ENCODE measurements at regions not wholly inside any gene's neighbourhood (a gene's known extent, or its start where the extent isn't known, plus 50 kb on each side); places are given as distances from the start of the nearest gene placed in this dataset.

DNA sequence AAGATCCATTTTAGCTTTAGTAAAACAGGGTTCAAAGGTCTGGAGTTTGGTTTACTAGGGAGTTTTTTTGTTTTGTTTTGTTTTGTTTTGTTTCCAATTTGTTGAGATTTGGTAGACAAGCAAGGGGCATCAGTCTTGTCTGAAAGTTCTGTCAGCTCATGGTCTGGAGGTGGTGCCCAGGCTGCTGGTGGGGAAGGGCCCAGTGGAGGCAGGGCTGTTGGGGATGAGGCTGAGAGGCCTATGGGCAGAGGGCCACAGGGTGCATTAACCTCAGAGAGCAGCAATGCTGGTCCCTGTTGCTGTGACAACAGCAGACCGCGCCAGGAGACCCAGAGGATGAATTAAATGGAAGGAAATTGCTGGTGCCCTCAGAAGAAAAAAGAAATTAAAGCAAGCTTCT lies 174.5 kb downstream of the FGF1 start:
- H3K27me3 ChIP-seq (ENCODE audit: insufficient read depth, low read depth, low read length) = no peaks in the 10 kb centered on the region
- H3K9ac ChIP-seq (ENCODE audit: low read length) = no peak overlapping the region
- no peak overlapping the region for H3K4me3 ChIP-seq (ENCODE audit: low read length)
- no peaks in the 10 kb centered on the region for H3K36me3 ChIP-seq (ENCODE audit: insufficient read depth, low read length)
- no peak overlapping the region for H3K4me2 ChIP-seq (ENCODE audit: low read length)
- no peaks in the 10 kb centered on the region for H3K9me3 ChIP-seq (ENCODE audit: low read length)
- no peaks in the 10 kb centered on the region for H3K9me2 ChIP-seq (ENCODE audit: insufficient read depth, low read length)
- H3F3A ChIP-seq (ENCODE audit: insufficient read depth, low read length, poor library complexity, severe bottlenecking) = no peaks in the 10 kb centered on the region
- H2AFZ ChIP-seq (ENCODE audit: low read depth, low read length) = no peak overlapping the region
- no peaks in the 10 kb centered on the region for H4K20me1 ChIP-seq (ENCODE audit: insufficient read depth)
- TF ChIP-seq TAF1 (IDR thresholded peaks at IDR 0.05; ENCODE audit: low read depth) (no peak), POLR2AphosphoS5 (IDR thresholded peaks at IDR 0.05) (no peak), EZH2 (IDR thresholded peaks at IDR 0.05; ENCODE audit: borderline replicate concordance, insufficient read depth, low read length, poor library complexity, severe bottlenecking) (no peak), RAD21 (conservative IDR thresholded peaks at IDR 0.05) (no peak), MXI1 (conservative IDR thresholded peaks at IDR 0.05; ENCODE audit: poor library complexity, severe bottlenecking) (no peak), SMC3 (conservative IDR thresholded peaks at IDR 0.05; ENCODE audit: poor library complexity) (no peak), EP300 (conservative IDR thresholded peaks at IDR 0.05; ENCODE audit: poor library complexity, severe bottlenecking) (no peak)
- TF ChIP-seq, protein P1, sequence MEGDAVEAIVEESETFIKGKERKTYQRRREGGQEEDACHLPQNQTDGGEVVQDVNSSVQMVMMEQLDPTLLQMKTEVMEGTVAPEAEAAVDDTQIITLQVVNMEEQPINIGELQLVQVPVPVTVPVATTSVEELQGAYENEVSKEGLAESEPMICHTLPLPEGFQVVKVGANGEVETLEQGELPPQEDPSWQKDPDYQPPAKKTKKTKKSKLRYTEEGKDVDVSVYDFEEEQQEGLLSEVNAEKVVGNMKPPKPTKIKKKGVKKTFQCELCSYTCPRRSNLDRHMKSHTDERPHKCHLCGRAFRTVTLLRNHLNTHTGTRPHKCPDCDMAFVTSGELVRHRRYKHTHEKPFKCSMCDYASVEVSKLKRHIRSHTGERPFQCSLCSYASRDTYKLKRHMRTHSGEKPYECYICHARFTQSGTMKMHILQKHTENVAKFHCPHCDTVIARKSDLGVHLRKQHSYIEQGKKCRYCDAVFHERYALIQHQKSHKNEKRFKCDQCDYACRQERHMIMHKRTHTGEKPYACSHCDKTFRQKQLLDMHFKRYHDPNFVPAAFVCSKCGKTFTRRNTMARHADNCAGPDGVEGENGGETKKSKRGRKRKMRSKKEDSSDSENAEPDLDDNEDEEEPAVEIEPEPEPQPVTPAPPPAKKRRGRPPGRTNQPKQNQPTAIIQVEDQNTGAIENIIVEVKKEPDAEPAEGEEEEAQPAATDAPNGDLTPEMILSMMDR (IDR thresholded peaks at IDR 0.05; ENCODE audit: poor library complexity, severe bottlenecking) = no peak
- TF ChIP-seq, protein P2, sequence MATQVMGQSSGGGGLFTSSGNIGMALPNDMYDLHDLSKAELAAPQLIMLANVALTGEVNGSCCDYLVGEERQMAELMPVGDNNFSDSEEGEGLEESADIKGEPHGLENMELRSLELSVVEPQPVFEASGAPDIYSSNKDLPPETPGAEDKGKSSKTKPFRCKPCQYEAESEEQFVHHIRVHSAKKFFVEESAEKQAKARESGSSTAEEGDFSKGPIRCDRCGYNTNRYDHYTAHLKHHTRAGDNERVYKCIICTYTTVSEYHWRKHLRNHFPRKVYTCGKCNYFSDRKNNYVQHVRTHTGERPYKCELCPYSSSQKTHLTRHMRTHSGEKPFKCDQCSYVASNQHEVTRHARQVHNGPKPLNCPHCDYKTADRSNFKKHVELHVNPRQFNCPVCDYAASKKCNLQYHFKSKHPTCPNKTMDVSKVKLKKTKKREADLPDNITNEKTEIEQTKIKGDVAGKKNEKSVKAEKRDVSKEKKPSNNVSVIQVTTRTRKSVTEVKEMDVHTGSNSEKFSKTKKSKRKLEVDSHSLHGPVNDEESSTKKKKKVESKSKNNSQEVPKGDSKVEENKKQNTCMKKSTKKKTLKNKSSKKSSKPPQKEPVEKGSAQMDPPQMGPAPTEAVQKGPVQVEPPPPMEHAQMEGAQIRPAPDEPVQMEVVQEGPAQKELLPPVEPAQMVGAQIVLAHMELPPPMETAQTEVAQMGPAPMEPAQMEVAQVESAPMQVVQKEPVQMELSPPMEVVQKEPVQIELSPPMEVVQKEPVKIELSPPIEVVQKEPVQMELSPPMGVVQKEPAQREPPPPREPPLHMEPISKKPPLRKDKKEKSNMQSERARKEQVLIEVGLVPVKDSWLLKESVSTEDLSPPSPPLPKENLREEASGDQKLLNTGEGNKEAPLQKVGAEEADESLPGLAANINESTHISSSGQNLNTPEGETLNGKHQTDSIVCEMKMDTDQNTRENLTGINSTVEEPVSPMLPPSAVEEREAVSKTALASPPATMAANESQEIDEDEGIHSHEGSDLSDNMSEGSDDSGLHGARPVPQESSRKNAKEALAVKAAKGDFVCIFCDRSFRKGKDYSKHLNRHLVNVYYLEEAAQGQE (IDR thresholded peaks at IDR 0.05; ENCODE audit: borderline replicate concordance) = no peak
- H3K27ac ChIP-seq (ENCODE audit: low read length) = no peak overlapping the region
- H3K79me2 ChIP-seq (replicated peaks; ENCODE audit: insufficient read depth, low read length) = no peaks in the 10 kb centered on the region

DNA sequence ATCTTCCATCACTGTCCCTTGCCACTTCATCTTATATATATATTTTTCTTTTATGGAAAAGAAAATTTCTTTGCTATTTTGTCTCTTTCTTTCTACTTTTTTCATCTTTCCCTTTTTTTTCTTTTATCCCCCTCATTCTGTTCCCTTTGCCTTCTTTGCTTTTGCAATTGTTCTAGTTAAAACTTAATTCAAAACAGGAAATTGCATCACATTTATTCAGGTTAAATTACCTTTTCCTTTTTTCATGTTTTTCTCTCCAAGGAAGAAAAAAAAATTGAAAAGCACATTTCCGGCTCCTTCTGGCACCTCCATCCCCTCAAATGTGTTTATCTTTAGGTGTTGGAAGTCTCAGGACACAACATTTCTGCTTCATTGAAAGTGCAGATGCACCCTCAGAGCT lies 176.9 kb downstream of the FGF1 start:
- H3K36me3 ChIP-seq (ENCODE audit: insufficient read depth, low read length) = no peaks in the 10 kb centered on the region
- no peak overlapping the region for H3K4me3 ChIP-seq (ENCODE audit: low read length)
- no peak overlapping the region for H3K9ac ChIP-seq (ENCODE audit: low read length)
- H3F3A ChIP-seq (ENCODE audit: insufficient read depth, low read length, poor library complexity, severe bottlenecking) = no peaks in the 10 kb centered on the region
- no peak overlapping the region for H2AFZ ChIP-seq (ENCODE audit: low read depth, low read length)
- no peaks in the 10 kb centered on the region for H4K20me1 ChIP-seq (ENCODE audit: insufficient read depth)
- H3K27me3 ChIP-seq (ENCODE audit: insufficient read depth, low read depth, low read length) = no peaks in the 10 kb centered on the region
- no peak overlapping the region for H3K27ac ChIP-seq (ENCODE audit: low read length)
- TF ChIP-seq, protein P1 (IDR thresholded peaks at IDR 0.05; ENCODE audit: poor library complexity, severe bottlenecking) = no peak
- TF ChIP-seq EP300 (conservative IDR thresholded peaks at IDR 0.05; ENCODE audit: poor library complexity, severe bottlenecking) (no peak), MXI1 (conservative IDR thresholded peaks at IDR 0.05; ENCODE audit: poor library complexity, severe bottlenecking) (no peak), POLR2AphosphoS5 (IDR thresholded peaks at IDR 0.05) (no peak), SMC3 (conservative IDR thresholded peaks at IDR 0.05; ENCODE audit: poor library complexity) (no peak), TAF1 (IDR thresholded peaks at IDR 0.05; ENCODE audit: low read depth) (no peak), EZH2 (IDR thresholded peaks at IDR 0.05; ENCODE audit: borderline replicate concordance, insufficient read depth, low read length, poor library complexity, severe bottlenecking) (no peak), RAD21 (conservative IDR thresholded peaks at IDR 0.05) (no peak)
- TF ChIP-seq, protein P2 (IDR thresholded peaks at IDR 0.05; ENCODE audit: borderline replicate concordance) = no peak
- H3K79me2 ChIP-seq (replicated peaks; ENCODE audit: insufficient read depth, low read length) = no peaks in the 10 kb centered on the region
- no peaks in the 10 kb centered on the region for H3K9me3 ChIP-seq (ENCODE audit: low read length)
- H3K4me2 ChIP-seq (ENCODE audit: low read length) = no peak overlapping the region
- H3K9me2 ChIP-seq (ENCODE audit: insufficient read depth, low read length) = no peaks in the 10 kb centered on the region

Data from neural cell (in vitro differentiated cells).